ENCODE measurements at regions not wholly inside any gene's neighbourhood (a gene's known extent, or its start where the extent isn't known, plus 50 kb on each side); places are given as distances from the start of the nearest gene placed in this dataset.

GRCh38 chr2:156657809-156658208 lies 221.6 kb downstream of the GPD2 start:
- no peak for TF ChIP-seq CTCF (IDR thresholded peaks at IDR 0.05)
- no peaks in the 10 kb centered on the region for H3K27me3 ChIP-seq (replicated peaks; ENCODE audit: insufficient read depth)
- no peaks in the 10 kb centered on the region for H3K36me3 ChIP-seq
- no peak overlapping the region for H3K27ac ChIP-seq
- no peaks in the 10 kb centered on the region for H3K9me3 ChIP-seq
- no peaks in the 10 kb centered on the region for H3K4me1 ChIP-seq (ENCODE audit: control insufficient read depth in 1 of 2, low read depth in 2 of 2)
- DNase-seq (ENCODE audit: low spot score) (no peak), ATAC-seq (ENCODE audit: insufficient number of reproducible peaks, low FRiP score, low read depth) (no peak)
- no peak overlapping the region for H3K4me3 ChIP-seq

- H3K9me3 ChIP-seq: no peaks in the 10 kb centered on the region
- no peak overlapping the region for H3K27ac ChIP-seq
- no peak for TF ChIP-seq CTCF (IDR thresholded peaks at IDR 0.05)
- no peaks in the 10 kb centered on the region for H3K27me3 ChIP-seq (replicated peaks; ENCODE audit: insufficient read depth)
- no peak for ATAC-seq (ENCODE audit: insufficient number of reproducible peaks, low FRiP score, low read depth)
- H3K4me1 ChIP-seq (ENCODE audit: control insufficient read depth in 1 of 2, low read depth in 2 of 2): no peaks in the 10 kb centered on the region
- no peak overlapping the region for H3K4me3 ChIP-seq
- H3K36me3 ChIP-seq: no peaks in the 10 kb centered on the region
- DNase-seq (ENCODE audit: low spot score): no peak
These were observed 223.5 kb downstream of the GPD2 start for GRCh38 chr2:156659694-156660093.

- Histone ChIP-seq H3K27me3 (replicated peaks; ENCODE audit: insufficient read depth) (no peaks in the 10 kb centered on the region), H3K36me3 (no peaks in the 10 kb centered on the region), H3K9me3 (no peaks in the 10 kb centered on the region), H3K4me3 (no peak overlapping the region), H3K4me1 (ENCODE audit: control insufficient read depth in 1 of 2, low read depth in 2 of 2) (no peaks in the 10 kb centered on the region), H3K27ac (no peak overlapping the region)
- DNase-seq (ENCODE audit: low spot score): no peak
- no peak for TF ChIP-seq CTCF (IDR thresholded peaks at IDR 0.05)
- ATAC-seq (ENCODE audit: insufficient number of reproducible peaks, low FRiP score, low read depth): no peak
These were observed 227.7 kb downstream of the GPD2 start for GRCh38 chr2:156663757-156664409.

- no peak for DNase-seq (ENCODE audit: low spot score)
- no peak overlapping the region for H3K4me3 ChIP-seq
- TF ChIP-seq CTCF (IDR thresholded peaks at IDR 0.05): no peak
- no peak overlapping the region for H3K27ac ChIP-seq
- H3K9me3 ChIP-seq: no peaks in the 10 kb centered on the region
- no peaks in the 10 kb centered on the region for H3K36me3 ChIP-seq
- H3K27me3 ChIP-seq (replicated peaks; ENCODE audit: insufficient read depth): no peaks in the 10 kb centered on the region
- ATAC-seq (ENCODE audit: insufficient number of reproducible peaks, low FRiP score, low read depth): no peak
- no peaks in the 10 kb centered on the region for H3K4me1 ChIP-seq (ENCODE audit: control insufficient read depth in 1 of 2, low read depth in 2 of 2)
These were observed 230.1 kb downstream of the GPD2 start for GRCh38 chr2:156666130-156666785.

GRCh38 chr2:156670104-156670503 lies 233.9 kb downstream of the GPD2 start:
- no peaks in the 10 kb centered on the region for H3K27me3 ChIP-seq (replicated peaks; ENCODE audit: insufficient read depth)
- no peak for TF ChIP-seq CTCF (IDR thresholded peaks at IDR 0.05)
- no peak overlapping the region for H3K27ac ChIP-seq
- no peaks in the 10 kb centered on the region for H3K36me3 ChIP-seq
- ATAC-seq (ENCODE audit: insufficient number of reproducible peaks, low FRiP score, low read depth) (no peak), DNase-seq (ENCODE audit: low spot score) (no peak)
- no peaks in the 10 kb centered on the region for H3K4me1 ChIP-seq (ENCODE audit: control insufficient read depth in 1 of 2, low read depth in 2 of 2)
- H3K4me3 ChIP-seq: no peak overlapping the region
- H3K9me3 ChIP-seq: no peaks in the 10 kb centered on the region

Measured in thoracic aorta (tissue), 2 donors.